ENCODE measurements at regions not wholly inside any gene's neighbourhood (a gene's known extent, or its start where the extent isn't known, plus 50 kb on each side); places are given as distances from the start of the nearest gene placed in this dataset.

DNA sequence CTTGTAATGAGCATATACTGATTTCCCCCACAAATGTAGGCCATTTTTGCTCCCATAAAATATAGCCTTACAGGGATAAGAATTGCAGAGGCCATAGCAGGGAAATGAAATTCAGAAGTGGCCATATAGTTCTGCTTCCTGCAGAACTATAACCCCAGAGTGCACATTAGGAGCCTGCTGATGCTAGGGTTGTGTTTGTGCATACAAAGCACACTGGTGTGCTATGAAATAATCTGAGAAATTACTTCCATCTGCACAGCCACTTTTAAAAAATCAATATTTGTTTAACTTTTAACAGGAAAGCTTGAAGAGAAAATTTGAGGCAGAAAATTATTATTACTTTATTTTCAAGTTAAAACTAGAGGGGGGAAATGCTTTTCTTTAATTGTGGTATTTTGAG, 380.3 kb downstream of the MRPS30 start:
- TF ChIP-seq, protein P1, sequence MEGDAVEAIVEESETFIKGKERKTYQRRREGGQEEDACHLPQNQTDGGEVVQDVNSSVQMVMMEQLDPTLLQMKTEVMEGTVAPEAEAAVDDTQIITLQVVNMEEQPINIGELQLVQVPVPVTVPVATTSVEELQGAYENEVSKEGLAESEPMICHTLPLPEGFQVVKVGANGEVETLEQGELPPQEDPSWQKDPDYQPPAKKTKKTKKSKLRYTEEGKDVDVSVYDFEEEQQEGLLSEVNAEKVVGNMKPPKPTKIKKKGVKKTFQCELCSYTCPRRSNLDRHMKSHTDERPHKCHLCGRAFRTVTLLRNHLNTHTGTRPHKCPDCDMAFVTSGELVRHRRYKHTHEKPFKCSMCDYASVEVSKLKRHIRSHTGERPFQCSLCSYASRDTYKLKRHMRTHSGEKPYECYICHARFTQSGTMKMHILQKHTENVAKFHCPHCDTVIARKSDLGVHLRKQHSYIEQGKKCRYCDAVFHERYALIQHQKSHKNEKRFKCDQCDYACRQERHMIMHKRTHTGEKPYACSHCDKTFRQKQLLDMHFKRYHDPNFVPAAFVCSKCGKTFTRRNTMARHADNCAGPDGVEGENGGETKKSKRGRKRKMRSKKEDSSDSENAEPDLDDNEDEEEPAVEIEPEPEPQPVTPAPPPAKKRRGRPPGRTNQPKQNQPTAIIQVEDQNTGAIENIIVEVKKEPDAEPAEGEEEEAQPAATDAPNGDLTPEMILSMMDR (conservative IDR thresholded peaks at IDR 0.05): no peak
- no peak for TF ChIP-seq ZFX (IDR thresholded peaks at IDR 0.05)

All from C4-2B (cell line).